Activated T-cell treated with anti-CD3 and anti-CD28 coated beads for 48 hours (primary cell): ENCODE measurements at regions not wholly inside any gene's neighbourhood (a gene's known extent, or its start where the extent isn't known, plus 50 kb on each side); places are given as distances from the start of the nearest gene placed in this dataset.
A peak's percentile ranks its signal among the peaks of the same experiment; 100 is the strongest.

Source experiments
- DNase-seq: peaks from one replicate; pipeline ENCODE4 v3.0.0-alpha.2; 2020; ENCODE audit warnings: low read depth

DNA sequence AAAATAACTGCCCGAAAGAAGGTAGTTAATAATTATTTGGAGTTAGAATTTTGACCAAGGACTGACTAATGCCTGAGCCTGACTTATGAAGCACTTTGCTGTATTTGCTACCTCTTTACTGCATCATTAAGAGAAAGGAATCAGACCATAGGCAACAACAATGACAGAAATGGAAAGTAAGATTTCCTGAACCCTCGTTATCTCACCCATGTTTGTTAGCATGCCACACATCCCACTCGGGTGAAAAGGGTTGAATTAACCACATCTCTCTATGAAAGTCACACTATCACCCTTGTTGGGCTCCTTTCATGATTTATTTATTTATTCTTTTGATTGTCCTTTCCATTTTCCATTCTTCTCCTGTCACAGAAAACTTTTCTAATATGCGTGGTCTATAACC lies 59.6 kb downstream of the OLIG3 start:
- DNase-seq: no peak

DNA sequence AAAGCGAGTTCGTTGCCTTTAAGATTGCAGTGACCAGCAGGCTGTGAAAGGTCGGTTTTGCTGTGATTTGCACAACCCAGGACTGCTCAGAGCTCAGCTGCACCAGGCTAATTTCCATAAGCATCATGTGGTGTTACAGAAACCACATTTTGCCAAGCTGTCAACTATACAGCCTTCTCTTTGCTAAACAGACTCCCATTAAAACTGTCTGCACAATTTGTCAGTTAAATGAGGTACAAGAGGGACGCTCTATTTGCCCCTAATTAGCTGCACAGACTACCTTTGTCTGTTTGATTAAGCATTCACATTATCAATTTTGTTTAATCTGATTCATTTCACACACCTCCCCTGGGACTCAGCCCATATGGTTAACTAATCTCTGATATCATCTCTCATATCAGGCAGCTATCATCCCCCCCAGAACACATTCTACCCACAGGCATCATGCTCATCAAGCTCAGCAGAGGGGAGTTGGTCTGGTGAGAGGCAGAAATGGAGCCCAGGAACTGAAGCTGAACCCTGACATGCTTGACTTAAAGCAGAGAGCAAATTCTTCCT lies 62.1 kb downstream of the OLIG3 start:
- DNase-seq: no peak

DNA sequence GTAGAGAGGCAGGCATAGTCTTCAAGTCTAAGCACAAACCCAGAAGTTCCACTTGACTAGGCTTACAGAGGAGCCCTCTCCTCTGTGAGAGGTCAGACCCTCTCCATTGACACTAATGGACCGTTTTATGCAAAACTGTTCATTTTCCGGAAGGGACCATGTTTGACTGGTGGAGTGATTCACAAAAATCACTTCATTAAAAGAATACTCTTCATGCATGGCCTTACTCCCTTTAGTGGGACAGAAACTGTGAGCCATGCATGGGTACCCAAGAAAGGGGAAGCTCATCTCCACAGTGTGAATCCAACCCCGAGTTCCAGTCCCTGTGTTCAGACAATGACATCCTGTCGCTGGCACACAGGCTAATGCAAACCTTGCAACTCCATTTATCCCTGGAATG lies 63.2 kb downstream of the OLIG3 start:
- no peak for DNase-seq

DNA sequence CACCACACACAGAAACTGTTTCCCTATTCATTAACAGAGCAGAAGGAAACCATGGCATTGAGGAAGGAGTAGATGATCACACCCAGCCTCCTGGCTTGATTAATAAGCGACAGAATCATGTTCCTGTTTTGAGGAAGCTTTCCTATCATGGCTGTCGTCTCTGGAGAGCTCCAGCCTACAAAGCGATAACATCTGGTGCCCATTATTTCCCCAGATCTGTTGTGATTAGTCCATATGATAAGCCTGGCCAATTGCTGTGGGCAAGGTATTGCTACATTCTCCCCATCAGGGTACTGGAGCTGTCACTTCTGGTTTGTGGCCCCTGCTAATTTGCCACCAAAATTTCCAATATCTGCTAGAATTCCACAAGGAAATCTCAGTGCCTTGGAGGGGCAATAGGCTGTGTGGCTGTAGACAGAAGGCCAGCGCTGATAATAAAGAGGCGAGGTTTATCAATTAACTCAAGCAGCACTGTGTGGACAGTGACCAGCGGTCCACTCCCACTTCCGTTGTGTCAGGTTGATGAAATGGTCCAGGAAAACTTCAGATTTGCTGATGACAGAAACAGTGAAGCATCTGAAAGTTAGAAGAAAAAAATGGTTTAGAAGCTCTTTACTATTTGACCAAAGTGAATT lies 66.4 kb downstream of the OLIG3 start:
- DNase-seq: no peak

- DNase-seq: no peak
Measured at GRCh38 chr6:137426007-137426689, 68.0 kb downstream of the OLIG3 start.

GRCh38 chr6:137424251-137424650 lies 69.9 kb downstream of the OLIG3 start:
- no peak for DNase-seq

DNA sequence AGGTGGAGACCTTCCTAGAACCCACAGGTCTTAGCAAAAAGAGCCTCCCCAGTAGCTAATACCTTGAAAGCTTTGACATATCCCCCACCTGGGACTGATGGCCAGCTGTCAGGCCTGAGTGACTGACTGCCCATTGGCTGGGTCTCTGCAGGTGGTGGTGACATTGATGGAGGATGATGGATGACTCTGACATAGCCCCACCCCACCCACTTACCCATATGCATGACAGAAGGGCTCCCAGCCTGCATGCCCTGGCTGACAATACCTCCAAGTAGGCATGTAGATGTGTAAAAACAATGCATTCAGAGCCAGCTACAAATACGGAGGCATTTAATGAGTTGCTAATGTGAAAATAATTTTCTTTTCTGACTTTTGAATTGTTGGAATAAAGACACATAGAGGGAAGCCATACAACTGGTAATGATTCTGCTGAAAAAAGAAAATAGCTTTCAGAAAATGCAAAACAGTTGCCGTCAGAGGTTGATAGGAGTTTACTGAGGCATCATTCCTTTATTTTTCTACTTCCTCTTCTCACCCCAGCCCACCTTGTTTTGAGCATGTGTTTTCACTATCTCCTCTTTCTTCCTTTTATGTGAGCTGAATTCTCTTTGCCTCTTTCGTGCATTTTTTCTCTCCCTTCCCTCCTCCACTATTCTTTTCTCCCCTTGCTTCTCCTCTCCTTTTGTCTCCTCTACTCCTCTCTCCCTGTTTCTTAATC lies 70.6 kb downstream of the OLIG3 start:
- no peak for DNase-seq

DNA sequence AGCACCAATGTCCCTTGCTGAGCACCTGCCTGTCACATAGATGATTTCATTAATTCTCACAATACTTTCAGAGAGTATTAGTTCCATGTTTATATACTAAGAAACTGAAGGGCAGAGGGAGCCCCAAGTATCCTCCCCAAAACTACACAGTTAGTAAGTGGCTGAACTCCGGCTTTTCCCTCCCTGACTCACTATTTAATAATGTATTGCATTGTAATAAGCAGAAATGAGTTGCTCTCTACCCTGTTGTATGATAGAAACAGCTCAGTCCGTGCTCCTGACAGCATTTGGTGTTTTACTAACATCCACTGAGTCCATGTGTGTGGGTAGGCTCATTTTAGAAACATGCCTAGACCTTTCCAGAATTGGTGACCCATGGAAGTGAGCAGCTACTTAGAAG lies 76.8 kb downstream of the OLIG3 start:
- DNase-seq: no peak

DNA sequence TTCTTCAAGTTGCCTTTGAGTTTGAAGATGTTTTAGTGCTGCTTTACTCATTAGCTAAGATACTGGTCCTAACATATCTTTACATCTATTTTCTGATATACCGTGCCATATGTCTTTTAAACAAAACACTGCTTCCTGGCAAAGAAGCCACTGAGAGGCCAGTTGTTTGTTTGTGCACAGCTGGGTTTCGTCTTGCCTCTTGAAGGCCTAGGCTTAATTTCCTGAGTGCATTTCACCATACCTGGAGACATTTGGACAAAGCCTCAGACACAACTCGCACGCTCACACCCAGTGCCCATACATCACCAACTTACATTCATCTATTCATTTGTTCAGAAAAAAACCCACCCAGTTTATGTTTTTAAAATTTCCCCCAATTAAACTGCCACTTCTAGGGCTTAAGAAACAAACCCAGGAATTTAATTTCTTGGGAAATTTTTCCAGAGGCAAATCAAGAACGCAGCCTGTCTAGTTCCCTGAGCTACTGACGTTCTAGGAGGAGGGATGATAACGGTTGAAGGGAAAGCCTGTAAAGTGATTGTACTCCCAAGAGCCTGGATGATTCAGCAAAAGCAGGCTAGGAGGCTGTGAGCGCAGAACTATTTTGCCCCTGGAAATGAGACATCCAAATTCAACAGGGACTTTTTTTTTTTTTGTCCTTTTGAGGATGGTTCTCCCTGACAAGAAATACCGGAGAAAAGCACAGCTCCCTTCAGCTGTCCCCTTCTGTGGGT lies 77.7 kb downstream of the OLIG3 start:
- DNase-seq: no peak

DNA sequence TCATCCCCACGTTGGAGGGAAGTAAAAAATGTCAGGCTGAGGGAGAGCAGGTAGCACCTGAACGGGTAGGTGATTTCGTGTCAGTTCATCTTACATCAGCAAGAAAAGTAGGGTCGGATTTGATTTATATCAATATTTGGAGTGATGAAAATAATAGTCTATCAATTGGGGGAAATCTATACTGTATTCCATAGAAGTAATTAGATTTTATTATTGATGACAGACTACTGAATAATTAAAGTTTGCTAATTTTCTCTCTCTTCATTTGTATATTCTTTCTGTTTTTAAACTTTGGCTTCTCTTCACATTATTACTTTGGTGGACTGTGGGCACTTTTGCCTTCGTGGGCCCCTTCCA lies 78.4 kb downstream of the OLIG3 start:
- no peak for DNase-seq

GRCh38 chr6:137415127-137415833 lies 78.9 kb downstream of the OLIG3 start:
- DNase-seq: peak; percentile 46

DNA sequence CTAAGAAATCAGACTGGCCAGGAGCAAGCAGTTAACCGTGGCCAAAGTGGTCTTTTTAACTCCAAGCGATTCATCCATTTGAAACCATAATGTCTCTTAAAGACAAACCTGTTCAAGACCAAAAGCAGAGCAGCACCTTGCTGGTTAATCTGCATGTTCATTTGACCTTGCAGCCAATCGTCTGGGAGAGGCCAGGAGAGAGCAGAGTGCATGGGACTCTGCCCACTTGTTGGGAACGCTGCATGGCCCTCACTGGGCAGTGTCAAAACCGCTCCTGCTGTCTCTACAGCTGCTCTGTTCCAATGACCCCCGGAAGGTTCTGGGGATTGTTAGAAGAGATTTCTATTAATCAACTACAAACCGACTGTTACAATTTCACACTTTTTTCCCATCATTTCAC lies 79.6 kb downstream of the OLIG3 start:
- DNase-seq: no peak

GRCh38 chr6:137413482-137413881 lies 80.7 kb downstream of the OLIG3 start:
- DNase-seq: no peak

GRCh38 chr6:137412562-137412961 lies 81.6 kb downstream of the OLIG3 start:
- no peak for DNase-seq

- no peak for DNase-seq
Measured at GRCh38 chr6:137409266-137409777, 84.9 kb downstream of the OLIG3 start.

GRCh38 chr6:137407816-137408215 lies 86.4 kb downstream of the OLIG3 start:
- DNase-seq: no peak

- no peak for DNase-seq
Measured at GRCh38 chr6:137405806-137406205, 88.4 kb downstream of the OLIG3 start.

DNA sequence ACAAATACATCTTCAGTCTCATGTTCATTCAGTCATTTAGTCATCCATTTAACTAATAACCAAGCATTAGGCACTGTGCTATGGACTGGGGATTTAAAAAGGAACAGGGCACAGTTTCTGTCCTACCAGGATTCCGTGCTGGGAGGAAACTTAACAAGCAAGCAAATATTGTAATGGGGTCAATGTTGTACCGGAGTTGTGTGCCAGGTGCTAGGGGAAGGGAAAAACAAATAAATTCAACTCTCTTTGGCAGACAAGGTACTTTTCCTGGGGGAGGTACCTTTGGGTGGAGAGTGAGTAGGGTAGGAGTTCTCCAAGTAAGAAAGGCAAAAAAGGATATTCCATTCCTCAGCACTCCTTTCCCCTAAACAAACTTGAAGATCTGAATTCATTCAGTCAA lies 90.3 kb downstream of the OLIG3 start:
- no peak for DNase-seq

- no peak for DNase-seq
Measured at GRCh38 chr6:137403443-137403842, 90.8 kb downstream of the OLIG3 start.

DNA sequence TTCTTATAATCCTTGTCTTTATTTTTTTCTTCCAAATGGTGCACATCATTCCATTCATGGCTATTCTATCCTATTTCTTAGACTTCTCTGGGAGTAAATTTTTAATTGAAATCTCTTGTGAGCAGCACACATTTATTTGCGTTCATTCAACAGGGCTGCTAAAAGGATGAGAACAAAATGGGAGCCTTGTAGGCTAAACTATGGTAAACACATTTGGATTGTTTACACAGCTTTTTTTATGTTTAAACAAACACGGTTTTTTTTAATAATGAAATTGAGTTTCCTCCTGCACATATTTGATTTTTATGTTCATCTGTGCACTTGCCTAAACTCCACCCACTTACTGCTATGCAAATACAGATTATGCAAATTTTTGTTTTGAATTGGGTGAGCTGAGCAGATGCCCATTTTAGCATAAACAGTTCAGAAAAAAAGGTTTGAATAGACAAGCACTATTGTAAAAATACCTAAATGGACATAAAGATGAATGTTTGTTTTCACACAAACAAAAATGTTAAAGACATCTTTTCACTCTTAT lies 92.0 kb downstream of the OLIG3 start:
- DNase-seq: no peak

DNA sequence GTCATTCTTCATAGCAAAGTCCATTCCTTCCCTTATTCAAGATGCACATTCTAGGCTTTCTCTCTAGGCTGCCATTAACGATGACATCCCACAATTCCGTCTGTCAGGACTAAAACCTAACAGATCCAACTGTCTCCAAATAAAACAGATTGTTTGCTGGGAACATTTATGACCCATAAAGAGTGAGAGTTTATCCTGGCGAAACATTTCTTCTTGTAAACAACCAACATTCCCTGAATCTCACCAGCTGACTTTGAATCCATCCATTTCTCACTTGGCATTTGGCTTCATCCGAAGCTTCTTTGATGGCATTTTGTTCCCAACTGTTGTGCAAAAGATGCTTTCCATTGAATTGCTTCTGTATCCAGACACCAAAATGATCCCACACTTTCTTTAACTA lies 93.1 kb downstream of the OLIG3 start:
- no peak for DNase-seq
